Stomach (tissue), 8 donors: ENCODE measurements at regions not wholly inside any gene's neighbourhood (a gene's known extent, or its start where the extent isn't known, plus 50 kb on each side); places are given as distances from the start of the nearest gene placed in this dataset.

Experiments
- DNase-seq, 2 donors: peaks; one replicate each; pipeline versions ENCODE4 v3.0.0 to v3.0.0-alpha.2; 2013 to 2019
- H3K27ac ChIP-seq, 5 donors: fragments of 200-600 bp in 4 of 5; sonication (generic) in 4 of 5; one replicate each; pipeline ENCODE4 v1.5.1; 2013 to 2019; ENCODE audit warnings: mild to moderate bottlenecking in 1 of 5, moderate library complexity in 1 of 5
- H3K27me3 ChIP-seq, 3 donors: fragments of 200-600 bp; sonication (generic); one replicate each; pipeline ENCODE4 v1.5.1; 2017 to 2019; ENCODE audit warnings: mixed run types in 1 of 3
- H3K36me3 ChIP-seq, 4 donors: fragments of 200-600 bp; sonication (generic); 1 replicate in 3 of 4; 2 replicates in 1 of 4; pipeline ENCODE4 v1.5.1; 2016 to 2019
- H3K4me1 ChIP-seq, 4 donors: fragments of 200-600 bp; sonication (generic); one replicate each; pipeline ENCODE4 v1.5.1; 2016 to 2019
- H3K4me3 ChIP-seq, 4 donors: fragments of 200-600 bp; sonication (generic) in 3 of 4; one replicate each; pipeline ENCODE4 v1.5.1; 2016 to 2019; ENCODE audit warnings: mild to moderate bottlenecking in 1 of 4
- H3K9me3 ChIP-seq, 4 donors: fragments of 200-600 bp; sonication (generic); one replicate each; pipeline ENCODE4 v1.5.1; 2016 to 2019
- CTCF ChIP-seq, 7 experiments: fragments of 450-650 bp in 4 of 7; fragments of 200-600 bp in 3 of 7; sonication (generic) in 3 of 7; IDR thresholded peaks; one replicate each; pipeline ENCODE4 v1.5.1; 2016 to 2019; ENCODE audit warnings: antibody characterized with exemption in 7 of 7, control low read depth in 2 of 7, mild to moderate bottlenecking in 1 of 7
- EP300 ChIP-seq: sonication (generic); formaldehyde crosslinking; IDR thresholded peaks from one replicate; pipeline ENCODE4 v1.6.1; 2017; ENCODE audit warnings: antibody characterized with exemption
- POLR2A ChIP-seq, 4 donors: fragments of 450-650 bp; IDR thresholded peaks; one replicate each; pipeline ENCODE4 v1.6.1; 2016; ENCODE audit warnings: antibody characterized with exemption in 4 of 4, control low read depth in 2 of 4, mild to moderate bottlenecking in 1 of 4, moderate library complexity in 1 of 4
- POLR2AphosphoS5 ChIP-seq, 3 donors: sonication (generic); formaldehyde crosslinking; IDR thresholded peaks; one replicate each; pipeline ENCODE4 v1.6.1; 2016; ENCODE audit warnings: antibody characterized with exemption in 3 of 3
- WGBS, 5 donors: extraction: QIAGEN DNeasy Blood & Tissue Kit in 3 of 5; methylation state at CpG; one replicate each; pipeline versions ENCODE4 v1.1.5 to v1.1.7; 2013 to 2018; 5-methylcytosine and 5-hydroxymethylcytosine counted together
- intact Hi-C: fragments of 100-400 bp; cut with DNase I; formaldehyde crosslinking; loops from one replicate; pipeline ENCODE4 v1.15.1; 2023; ENCODE audit warnings: low total_unique reads
- donor health status: healthy with polysubstance abuse.
- donor health status: Bipolar disorder and iron deficiency.
- donor health status: healthy.

- Histone ChIP-seq H3K4me3 (no peak overlapping the region), H3K36me3 (no peaks in the 10 kb centered on the region), H3K27ac (no peak overlapping the region), H3K9me3 (no peaks in the 10 kb centered on the region), H3K4me1 (no peaks in the 10 kb centered on the region), H3K27me3 (no peaks in the 10 kb centered on the region)
- DNase-seq, result no peak
- TF ChIP-seq CTCF (IDR thresholded peaks at IDR 0.05) (no peak), POLR2AphosphoS5 (IDR thresholded peaks at IDR 0.05) (no peak), EP300 (no peak), POLR2A (IDR thresholded peaks at IDR 0.05) (no peak)
- intact Hi-C loops, result no loop called here
- WGBS, 5 donors, result 79 to 90% (median 85%) methylated on average over 3 of the region's 3 CpGs
Measured at GRCh38 chr9:105030285-105030684, 102.3 kb upstream of the ABCA1 start.

GRCh38 chr9:105037139-105037538 lies 109.2 kb upstream of the ABCA1 start:
- 85 to 95% (median 86%) methylated on average over 1 of the region's 1 CpG for WGBS, 5 donors
- Histone ChIP-seq H3K9me3 (no peaks in the 10 kb centered on the region), H3K4me3 (no peak overlapping the region), H3K27ac (no peak overlapping the region), H3K4me1 (peaks cover 0 to 9% (median 0%) of the 10 kb centered on the region in 4 donors), H3K36me3 (no peaks in the 10 kb centered on the region), H3K27me3 (no peaks in the 10 kb centered on the region)
- TF ChIP-seq EP300, result no peak
- intact Hi-C loops, result no loop called here
- no peak for DNase-seq

GRCh38 chr9:105038051-105038450 lies 110.1 kb upstream of the ABCA1 start:
- H3K4me3 ChIP-seq, result no peak overlapping the region
- intact Hi-C loops, result no loop called here
- no peaks in the 10 kb centered on the region for H3K9me3 ChIP-seq
- H3K27ac ChIP-seq, result no peak overlapping the region
- TF ChIP-seq POLR2AphosphoS5 (IDR thresholded peaks at IDR 0.05), result no peak
- no peak for TF ChIP-seq CTCF (IDR thresholded peaks at IDR 0.05)
- TF ChIP-seq EP300, result no peak
- no peak for TF ChIP-seq POLR2A (IDR thresholded peaks at IDR 0.05)
- H3K27me3 ChIP-seq, result no peaks in the 10 kb centered on the region
- peaks cover 0 to 9% (median 0%) of the 10 kb centered on the region in 4 donors for H3K4me1 ChIP-seq
- no peak for DNase-seq
- WGBS, 5 donors, result 27 to 65% (median 57%) methylated on average over 3 of the region's 3 CpGs
- H3K36me3 ChIP-seq, result no peaks in the 10 kb centered on the region

- Histone ChIP-seq H3K27ac (no peak overlapping the region), H3K4me1 (peaks cover 0 to 12% (median 0%) of the 10 kb centered on the region in 4 donors), H3K9me3 (no peaks in the 10 kb centered on the region), H3K36me3 (no peaks in the 10 kb centered on the region), H3K27me3 (no peaks in the 10 kb centered on the region), H3K4me3 (no peak overlapping the region)
- TF ChIP-seq EP300 (no peak), CTCF (IDR thresholded peaks at IDR 0.05) (no peak), POLR2AphosphoS5 (IDR thresholded peaks at IDR 0.05) (no peak), POLR2A (IDR thresholded peaks at IDR 0.05) (no peak)
- intact Hi-C loops, result no loop called here
- WGBS, 5 donors, result 34 to 53% (median 43%) methylated on average over 3 of the region's 3 CpGs
- DNase-seq, result no peak
Measured at GRCh38 chr9:105039175-105039799, 111.3 kb upstream of the ABCA1 start.

- no peak overlapping the region for H3K27ac ChIP-seq
- no peak overlapping the region for H3K4me3 ChIP-seq
- intact Hi-C loops, result no loop called here
- DNase-seq, result no peak
- H3K36me3 ChIP-seq, result no peaks in the 10 kb centered on the region
- no peaks in the 10 kb centered on the region for H3K9me3 ChIP-seq
- 74 to 85% (median 82%) methylated on average over 3 of the region's 3 CpGs for WGBS, 5 donors
- peaks cover 0 to 20% (median 5%) of the 10 kb centered on the region in 4 donors for H3K4me1 ChIP-seq
- H3K27me3 ChIP-seq, result no peaks in the 10 kb centered on the region
- TF ChIP-seq EP300 (no peak), POLR2AphosphoS5 (IDR thresholded peaks at IDR 0.05) (no peak), POLR2A (IDR thresholded peaks at IDR 0.05) (no peak)
Measured at GRCh38 chr9:105043370-105043936, 115.5 kb upstream of the ABCA1 start.
